RKO (cell line): ENCODE measurements at regions not wholly inside any gene's neighbourhood (a gene's known extent, or its start where the extent isn't known, plus 50 kb on each side); places are given as distances from the start of the nearest gene placed in this dataset.
A peak's percentile ranks its signal among the peaks of the same experiment; 100 is the strongest.
"Not testable (repeated sequence)": the region's sequence is repeated elsewhere in the genome, so short reads cannot be mapped to it uniquely, and the experiment has no call there.

Source experiments
- DNase-seq: peaks from one replicate; pipeline ENCODE4 v3.0.0-alpha.2; 2016; ENCODE audit warnings: low spot score

GRCh38 chr20:12201289-12201991 is 283.7 kb downstream of the BTBD3 start:
- DNase-seq = peak; percentile 34

- DNase-seq = no peak
These were observed 285.7 kb downstream of the BTBD3 start for GRCh38 chr20:12203399-12203798.

- DNase-seq = no peak
These were observed 286.3 kb downstream of the BTBD3 start for GRCh38 chr20:12203981-12204380.

- peak; percentile 38 for DNase-seq
These were observed 290.2 kb downstream of the BTBD3 start for GRCh38 chr20:12207875-12208274.

GRCh38 chr20:12210591-12210990 is 292.9 kb downstream of the BTBD3 start:
- DNase-seq = no peak

GRCh38 chr20:12211361-12211760 is 293.7 kb downstream of the BTBD3 start:
- no peak for DNase-seq

GRCh38 chr20:12217382-12217781 is 299.7 kb downstream of the BTBD3 start:
- DNase-seq = no peak

- no peak for DNase-seq
These were observed 302.1 kb downstream of the BTBD3 start for GRCh38 chr20:12219798-12220197.

- no peak for DNase-seq
These were observed 305.4 kb downstream of the BTBD3 start for GRCh38 chr20:12223057-12223456.

- DNase-seq = no peak
These were observed 308.2 kb downstream of the BTBD3 start for GRCh38 chr20:12225898-12226297.

GRCh38 chr20:12229891-12230290 is 312.2 kb downstream of the BTBD3 start:
- no peak for DNase-seq

- no peak for DNase-seq
These were observed 320.1 kb downstream of the BTBD3 start for GRCh38 chr20:12237772-12238171.

GRCh38 chr20:12241065-12241464 is 323.4 kb downstream of the BTBD3 start:
- DNase-seq = no peak

- no peak for DNase-seq
These were observed 325.6 kb downstream of the BTBD3 start for GRCh38 chr20:12243327-12243726.

GRCh38 chr20:12248481-12248880 is 330.8 kb downstream of the BTBD3 start:
- no peak for DNase-seq

- not testable (repeated sequence) for DNase-seq
These were observed 333.0 kb downstream of the BTBD3 start for GRCh38 chr20:12250661-12251060.

- DNase-seq = no peak
These were observed 335.1 kb downstream of the BTBD3 start for GRCh38 chr20:12252793-12253192.

- DNase-seq = no peak
These were observed 337.8 kb downstream of the BTBD3 start for GRCh38 chr20:12255461-12255970.

- no peak for DNase-seq
These were observed 339.1 kb downstream of the BTBD3 start for GRCh38 chr20:12256806-12257205.

- no peak for DNase-seq
These were observed 345.1 kb downstream of the BTBD3 start for GRCh38 chr20:12262747-12263146.

GRCh38 chr20:12264711-12265110 is 347.0 kb downstream of the BTBD3 start:
- DNase-seq = no peak

GRCh38 chr20:12265662-12266061 is 348.0 kb downstream of the BTBD3 start:
- DNase-seq = no peak

GRCh38 chr20:12269579-12269978 is 351.9 kb downstream of the BTBD3 start:
- DNase-seq = no peak

- no peak for DNase-seq
These were observed 353.2 kb downstream of the BTBD3 start for GRCh38 chr20:12270863-12271262.
